Activated B cell treated with CpG ODN at 0.5 μM for 24 hours (primary cell): ENCODE measurements at regions not wholly inside any gene's neighbourhood (a gene's known extent, or its start where the extent isn't known, plus 50 kb on each side); places are given as distances from the start of the nearest gene placed in this dataset.
A peak's percentile ranks its signal among the peaks of the same experiment; 100 is the strongest.

Source experiments
- ATAC-seq: fragments of 200-7000 bp; cut with Tn5 transposase; one replicate; pipeline ENCODE4 v1.10.0; 2021; ENCODE audit warnings: low read depth, mild to moderate bottlenecking, moderate library complexity
- CTCF ChIA-PET: fragments of 350-600 bp; sonication (Branson Sonifier 250); formaldehyde crosslinking; loops from one replicate; lab custom pipeline; 2021; ENCODE audit warnings: antibody characterized with exemption; lab: Charles Lee
- POLR2A ChIA-PET: fragments of 350-600 bp; sonication (Branson Sonifier 250); formaldehyde crosslinking; loops from one replicate; lab custom pipeline; 2021; ENCODE audit warnings: antibody characterized with exemption; lab: Charles Lee
- DNase-seq: peaks from one replicate; pipeline ENCODE4 v3.0.0; 2022
- H3K27ac Mint-ChIP-seq: one replicate; pipeline ENCODE4 v1.8.0; 2020; ENCODE audit warnings: mixed read lengths
- H3K27me3 Mint-ChIP-seq: one replicate; pipeline ENCODE4 v1.8.0; 2021; ENCODE audit warnings: mixed read lengths
- H3K36me3 Mint-ChIP-seq: one replicate; pipeline ENCODE4 v1.8.0; 2021; ENCODE audit warnings: low read depth, mixed read lengths
- H3K4me1 Mint-ChIP-seq: one replicate; pipeline ENCODE4 v1.8.0; 2021; ENCODE audit warnings: mixed read lengths
- H3K4me3 Mint-ChIP-seq: one replicate; pipeline ENCODE4 v1.8.0; 2020; ENCODE audit warnings: mild to moderate bottlenecking, mixed read lengths
- H3K9me3 Mint-ChIP-seq: one replicate; pipeline ENCODE4 v1.8.0; 2020; ENCODE audit warnings: mixed read lengths
- CTCF ChIP-seq: fragments of 200-600 bp; IDR thresholded peaks from one replicate; pipeline ENCODE4 v1.8.0; 2022; ENCODE audit warnings: antibody characterized with exemption, mild to moderate bottlenecking
- intact Hi-C: fragments of 100-400 bp; cut with micrococcal nuclease; formaldehyde crosslinking; loops from one replicate; pipeline ENCODE4 v1.15.1; 2024

- Mint-ChIP-seq H3K36me3 (no peaks in the 10 kb centered on the region), H3K27ac (no peak overlapping the region), H3K9me3 (no peaks in the 10 kb centered on the region), H3K4me3 (no peak overlapping the region), H3K4me1 (peaks cover 12% of the 10 kb centered on the region), H3K27me3 (no peaks in the 10 kb centered on the region)
- DNase-seq = no peak
- CTCF ChIA-PET = interaction anchor here (0.9 kb wide), 2 partner anchors 44 to 58 kb away, joined by 3 read pairs; no protein-coding TSS in a partner anchor
- intact Hi-C loops = no loop called here
- POLR2A ChIA-PET = no interaction called here
- no peak for TF ChIP-seq CTCF
- no peak for ATAC-seq
Observed at GRCh38 chr6:137358273-137358672, 135.9 kb downstream of the OLIG3 start.

GRCh38 chr6:137357948-137358266 is 136.3 kb downstream of the OLIG3 start:
- no peak for TF ChIP-seq CTCF
- Mint-ChIP-seq H3K36me3 (no peaks in the 10 kb centered on the region), H3K4me1 (peaks cover 15% of the 10 kb centered on the region), H3K27ac (no peak overlapping the region), H3K27me3 (no peaks in the 10 kb centered on the region), H3K4me3 (no peak overlapping the region), H3K9me3 (no peaks in the 10 kb centered on the region)
- DNase-seq (no peak), ATAC-seq (no peak)
- CTCF ChIA-PET = interaction anchor here (0.9 kb wide), 2 partner anchors 44 to 59 kb away, joined by 3 read pairs; no protein-coding TSS in a partner anchor
- intact Hi-C loops = no loop called here
- POLR2A ChIA-PET = no interaction called here

GRCh38 chr6:137357263-137357947 is 136.8 kb downstream of the OLIG3 start:
- peaks cover 19% of the 10 kb centered on the region for H3K4me1 Mint-ChIP-seq
- ChIA-PET POLR2A (no interaction called here), CTCF (interaction anchor here (0.9 kb wide), 2 partner anchors 43 to 59 kb away, joined by 3 read pairs; no protein-coding TSS in a partner anchor)
- no peaks in the 10 kb centered on the region for H3K36me3 Mint-ChIP-seq
- TF ChIP-seq CTCF = no peak
- H3K27me3 Mint-ChIP-seq = no peaks in the 10 kb centered on the region
- DNase-seq (no peak), ATAC-seq (no peak)
- intact Hi-C loops = no loop called here
- H3K9me3 Mint-ChIP-seq = no peaks in the 10 kb centered on the region
- H3K4me3 Mint-ChIP-seq = no peak overlapping the region
- no peak overlapping the region for H3K27ac Mint-ChIP-seq

- DNase-seq (no peak), ATAC-seq (no peak)
- no peak overlapping the region for H3K27ac Mint-ChIP-seq
- no peak overlapping the region for H3K4me3 Mint-ChIP-seq
- intact Hi-C loops = no loop called here
- ChIA-PET POLR2A (interaction anchor here (0.8 kb wide), 1 partner anchor 17 kb away, joined by 3 read pairs; no protein-coding TSS in a partner anchor), CTCF (no interaction called here)
- no peaks in the 10 kb centered on the region for H3K36me3 Mint-ChIP-seq
- TF ChIP-seq CTCF = no peak
- H3K9me3 Mint-ChIP-seq = no peaks in the 10 kb centered on the region
- H3K4me1 Mint-ChIP-seq = peaks cover 27% of the 10 kb centered on the region
- no peaks in the 10 kb centered on the region for H3K27me3 Mint-ChIP-seq
Observed at GRCh38 chr6:137353842-137354397, 134.7 kb upstream of the IFNGR1 start.

- Mint-ChIP-seq H3K27ac (no peak overlapping the region), H3K36me3 (no peaks in the 10 kb centered on the region), H3K9me3 (no peaks in the 10 kb centered on the region), H3K4me3 (peak overlapping the region; percentile 28), H3K4me1 (peaks cover 27% of the 10 kb centered on the region), H3K27me3 (no peaks in the 10 kb centered on the region)
- ATAC-seq (peak; percentile 70), DNase-seq (no peak)
- no peak for TF ChIP-seq CTCF
- intact Hi-C loops = no loop called here
- ChIA-PET POLR2A (interaction anchor here (0.8 kb wide), 1 partner anchor 17 kb away, joined by 3 read pairs; no protein-coding TSS in a partner anchor), CTCF (no interaction called here)
Observed at GRCh38 chr6:137353346-137353745, 134.2 kb upstream of the IFNGR1 start.
